Transverse colon (tissue), 4 donors: ENCODE measurements at regions not wholly inside any gene's neighbourhood (a gene's known extent, or its start where the extent isn't known, plus 50 kb on each side); places are given as distances from the start of the nearest gene placed in this dataset.

Experiments used
- DNase-seq: peaks from one replicate; pipeline ENCODE4 v3.0.0-alpha.2; 2019
- H3K27ac ChIP-seq, 4 donors: fragments of 200-600 bp; sonication (generic); 2 replicates each; pipeline ENCODE4 v1.5.1; 2016 to 2018; ENCODE audit warnings: inconsistent platforms in 4 of 4
- H3K27me3 ChIP-seq: fragments of 200-600 bp; sonication (generic); 2 replicates; pipeline ENCODE4 v1.5.1; 2017; ENCODE audit warnings: inconsistent platforms
- H3K36me3 ChIP-seq, 4 donors: fragments of 200-600 bp; sonication (generic); 2 replicates each; pipeline ENCODE4 v1.5.1; 2017 to 2019; ENCODE audit warnings: inconsistent platforms in 4 of 4
- H3K4me1 ChIP-seq, 4 donors: fragments of 200-600 bp; sonication (generic); 2 replicates each; pipeline ENCODE4 v1.5.1; 2017 to 2020; ENCODE audit warnings: inconsistent platforms in 4 of 4
- H3K4me3 ChIP-seq, 4 donors: fragments of 200-600 bp; sonication (generic); 1 replicate in 1 of 4; 2 replicates in 3 of 4; pipeline versions ENCODE4 v1.5.1 to v1.6.1; 2017 to 2019; ENCODE audit warnings: inconsistent platforms in 4 of 4
- H3K9me3 ChIP-seq, 2 donors: fragments of 200-600 bp; sonication (generic); 2 replicates each; pipeline ENCODE4 v1.5.1; 2017 to 2019; ENCODE audit warnings: inconsistent platforms in 2 of 2
- CTCF ChIP-seq, 5 experiments: fragments of 200-600 bp in 3 of 5; fragments of 450-650 bp in 2 of 5; sonication (generic) in 3 of 5; IDR thresholded peaks; 1 replicate in 2 of 5; 2 replicates in 3 of 5; pipeline ENCODE4 v1.5.1; 2016 to 2017; ENCODE audit warnings: antibody characterized with exemption in 5 of 5, inconsistent platforms in 3 of 5, mild to moderate bottlenecking in 2 of 5, moderate library complexity in 1 of 5
- EP300 ChIP-seq: sonication (generic); formaldehyde crosslinking; IDR thresholded peaks from one replicate; pipeline ENCODE4 v1.6.1; 2017; ENCODE audit warnings: antibody characterized with exemption, low read depth
- POLR2A ChIP-seq: fragments of 450-650 bp; IDR thresholded peaks from one replicate; pipeline ENCODE4 v1.6.1; 2016; ENCODE audit warnings: antibody characterized with exemption, mild to moderate bottlenecking, moderate library complexity
- POLR2AphosphoS5 ChIP-seq, 3 donors: sonication (generic); formaldehyde crosslinking; IDR thresholded peaks; one replicate each; pipeline ENCODE4 v1.6.1; 2016; ENCODE audit warnings: antibody characterized with exemption in 3 of 3
- WGBS, 2 donors: methylation state at CpG; one replicate each; pipeline ENCODE4 v1.1.5; 2018; ENCODE audit warnings: low coverage in 1 of 2; 5-methylcytosine and 5-hydroxymethylcytosine counted together
- in situ Hi-C, 4 donors: fragments of 200-750 bp; cut with MboI; loops; one replicate each; pipeline versions ENCODE4 v1.15.0 to v1.15.1; 2017; ENCODE audit warnings: low sequenced_read_pairs in 3 of 4, low pct_ligation_motif_present in 1 of 4, low pct_unique_long_range_greater_than_20kb in 1 of 4
- intact Hi-C: fragments of 100-400 bp; cut with DNase I; formaldehyde crosslinking; loops from one replicate; pipeline ENCODE4 v1.15.1; 2023; ENCODE audit warnings: low total_unique reads

- Histone ChIP-seq H3K27me3 (no peaks in the 10 kb centered on the region), H3K36me3 (no peaks in the 10 kb centered on the region), H3K27ac (no peak overlapping the region), H3K4me1 (peaks cover 0 to 10% (median 0%) of the 10 kb centered on the region in 4 donors), H3K4me3 (no peak overlapping the region), H3K9me3 (no peaks in the 10 kb centered on the region)
- WGBS, 2 donors, result 82 to 83% methylated on average over 1 of the region's 1 CpG
- no peak for DNase-seq
- intact Hi-C loops, result no loop called here
- in situ Hi-C loops, result no loop called here
- TF ChIP-seq EP300 (no peak), POLR2A (no peak), POLR2AphosphoS5 (IDR thresholded peaks at IDR 0.05) (no peak), CTCF (IDR thresholded peaks at IDR 0.05) (no peak)
These were observed 148.4 kb upstream of the ARID2 start for GRCh38 chr12:45581112-45581511.

GRCh38 chr12:45582536-45582935 lies 147.0 kb upstream of the ARID2 start:
- Histone ChIP-seq H3K36me3 (no peaks in the 10 kb centered on the region), H3K27me3 (no peaks in the 10 kb centered on the region), H3K9me3 (no peaks in the 10 kb centered on the region), H3K27ac (no peak overlapping the region), H3K4me1 (peaks cover 0 to 20% (median 5%) of the 10 kb centered on the region in 4 donors), H3K4me3 (no peak overlapping the region)
- no peak for TF ChIP-seq POLR2AphosphoS5 (IDR thresholded peaks at IDR 0.05)
- no peak for TF ChIP-seq POLR2A
- TF ChIP-seq EP300, result no peak
- TF ChIP-seq CTCF (IDR thresholded peaks at IDR 0.05), result no peak
- DNase-seq, result no peak
- in situ Hi-C loops (no loop called here), intact Hi-C loops (no loop called here)
- 75 to 95% methylated on average over 1 of the region's 1 CpG for whole genome bisulfite sequencing, 2 donors

DNA sequence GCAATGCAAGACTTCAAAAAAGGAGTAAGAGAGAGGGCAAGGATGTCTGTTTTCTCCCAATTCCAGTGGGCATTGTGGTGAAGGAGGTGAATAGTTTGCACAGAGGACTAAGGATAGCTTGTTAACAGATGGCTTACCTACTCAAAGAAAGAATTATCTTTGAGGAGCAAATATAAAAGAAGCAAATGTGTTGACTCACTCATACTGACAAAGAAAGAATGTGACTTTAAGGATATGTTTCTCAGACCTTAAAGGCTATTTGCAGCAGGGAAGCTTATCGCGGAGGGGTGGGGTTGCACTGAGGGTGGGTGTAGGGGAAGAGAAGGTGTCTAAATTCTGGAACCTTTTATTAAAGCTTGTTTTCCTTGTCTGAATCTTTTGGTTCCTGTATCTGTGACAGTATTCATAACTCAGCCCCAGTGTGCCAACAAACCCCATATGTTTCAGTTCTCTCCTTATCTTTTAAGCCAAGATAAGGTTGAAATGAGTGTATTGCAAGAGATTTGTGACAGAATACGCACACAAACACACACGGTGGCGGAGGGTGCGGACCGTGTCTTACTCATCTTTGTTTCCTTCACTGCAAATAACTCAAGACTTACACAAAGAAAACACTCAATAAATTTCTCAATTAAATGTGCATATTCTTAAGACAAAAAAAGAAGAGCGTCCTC lies 146.4 kb upstream of the ARID2 start:
- WGBS, 2 donors, result 56 to 58% methylated on average over 8 of the region's 8 CpGs

GRCh38 chr12:45584336-45584735 lies 145.2 kb upstream of the ARID2 start:
- H3K4me3 ChIP-seq, result no peak overlapping the region
- TF ChIP-seq POLR2A, result no peak
- TF ChIP-seq POLR2AphosphoS5 (IDR thresholded peaks at IDR 0.05), result no peak
- no peak for TF ChIP-seq CTCF (IDR thresholded peaks at IDR 0.05)
- no peak for TF ChIP-seq EP300
- 82% methylated on average over 1 of the region's 1 CpG; no CpG with 5 or more reads in 1 of the 2 donors for WGBS, 2 donors
- no peak overlapping the region for H3K27ac ChIP-seq
- no peaks in the 10 kb centered on the region for H3K9me3 ChIP-seq
- DNase-seq, result no peak
- in situ Hi-C loops (no loop called here), intact Hi-C loops (no loop called here)
- no peaks in the 10 kb centered on the region for H3K27me3 ChIP-seq
- H3K4me1 ChIP-seq, result peaks cover 0 to 36% (median 17%) of the 10 kb centered on the region in 4 donors
- H3K36me3 ChIP-seq, result no peaks in the 10 kb centered on the region

More for the DNA sequence above, 146.4 kb upstream of the ARID2 start:
- Histone ChIP-seq H3K4me3 (no peak overlapping the region), H3K27me3 (no peaks in the 10 kb centered on the region), H3K9me3 (no peaks in the 10 kb centered on the region), H3K27ac (no peak overlapping the region), H3K4me1 (peaks cover 0 to 25% (median 7%) of the 10 kb centered on the region in 4 donors), H3K36me3 (no peaks in the 10 kb centered on the region)
- DNase-seq, result peak; percentile 13
- in situ Hi-C loops, result no loop called here
- TF ChIP-seq EP300 (no peak), CTCF (IDR thresholded peaks at IDR 0.05) (no peak), POLR2A (no peak), POLR2AphosphoS5 (IDR thresholded peaks at IDR 0.05) (no peak)
- intact Hi-C loops, result no loop called here
